OCI-LY3 (cell line): ENCODE measurements at regions not wholly inside any gene's neighbourhood (a gene's known extent, or its start where the extent isn't known, plus 50 kb on each side); places are given as distances from the start of the nearest gene placed in this dataset.
A peak's percentile ranks its signal among the peaks of the same experiment; 100 is the strongest.

Experiments
- H2AFZ ChIP-seq: fragments of 200-600, 300-600 bp; shearing (Covaris generic); 2 replicates; pipeline ENCODE4 v1.6.0; 2014; ENCODE audit warnings: antibody characterized with exemption, low read depth, low read length
- H3K27ac ChIP-seq: fragments of 200-600, 300-600 bp; sonication (generic); 2 replicates; pipeline ENCODE4 v1.5.1; 2014; ENCODE audit warnings: mild to moderate bottlenecking, low read length, moderate library complexity, mixed read lengths
- H3K27me3 ChIP-seq: fragments of 200-600, 300-600 bp; sonication (generic); 2 replicates; pipeline ENCODE4 v1.6.1; 2014; ENCODE audit warnings: low read depth, low read length, mixed read lengths
- H3K36me3 ChIP-seq: fragments of 200-600, 300-600 bp; sonication (generic); replicated peaks from 2 replicates; pipeline ENCODE3; 2014; ENCODE audit warnings: low read depth, low read length, mixed read lengths
- H3K4me1 ChIP-seq: fragments of 300-600, 200-600 bp; sonication (generic); 2 replicates; pipeline ENCODE4 v1.6.1; 2014; ENCODE audit warnings: low read length, mixed read lengths
- H3K4me2 ChIP-seq: fragments of 200-600, 300-600 bp; sonication (generic); 2 replicates; pipeline ENCODE4 v1.6.1; 2014; ENCODE audit warnings: low read length, mixed read lengths
- H3K4me3 ChIP-seq: fragments of 300-600, 200-600 bp; sonication (generic); 2 replicates; pipeline ENCODE4 v1.5.1; 2014; ENCODE audit warnings: antibody characterized with exemption, mild to moderate bottlenecking, low read length, moderate library complexity
- H3K79me2 ChIP-seq: fragments of 300-600, 200-600 bp; shearing (Covaris generic); 2 replicates; pipeline ENCODE4 v1.6.1; 2014; ENCODE audit warnings: mild to moderate bottlenecking, low read length, mixed read lengths
- H3K9ac ChIP-seq: fragments of 300-600, 200-600 bp; shearing (Covaris generic); 2 replicates; pipeline ENCODE4 v1.6.0; 2014; ENCODE audit warnings: mild to moderate bottlenecking, low read length, moderate library complexity
- H3K9me3 ChIP-seq: fragments of 200-600, 300-600 bp; shearing (Covaris generic); 2 replicates; pipeline ENCODE4 v1.6.1; 2014; ENCODE audit warnings: low read length, mixed read lengths; ENCODE audit not compliant: insufficient read depth
- H4K20me1 ChIP-seq: fragments of 200-600, 300-600 bp; sonication (generic); 2 replicates; pipeline ENCODE4 v1.6.1; 2016; ENCODE audit warnings: low read length, mixed read lengths; ENCODE audit not compliant: insufficient read depth
- CTCF ChIP-seq: fragments of 200-600, 300-600 bp; sonication (generic); IDR thresholded peaks from 2 replicates; pipeline ENCODE4 v1.5.1; 2014; ENCODE audit warnings: antibody characterized with exemption, low read length, low read depth
- EZH2phosphoT487 ChIP-seq: fragments of 200-600 bp; shearing (Covaris generic); IDR thresholded peaks from 2 replicates; pipeline ENCODE4 v1.6.1; 2018; ENCODE audit warnings: antibody characterized with exemption, mixed run types, low read depth

DNA sequence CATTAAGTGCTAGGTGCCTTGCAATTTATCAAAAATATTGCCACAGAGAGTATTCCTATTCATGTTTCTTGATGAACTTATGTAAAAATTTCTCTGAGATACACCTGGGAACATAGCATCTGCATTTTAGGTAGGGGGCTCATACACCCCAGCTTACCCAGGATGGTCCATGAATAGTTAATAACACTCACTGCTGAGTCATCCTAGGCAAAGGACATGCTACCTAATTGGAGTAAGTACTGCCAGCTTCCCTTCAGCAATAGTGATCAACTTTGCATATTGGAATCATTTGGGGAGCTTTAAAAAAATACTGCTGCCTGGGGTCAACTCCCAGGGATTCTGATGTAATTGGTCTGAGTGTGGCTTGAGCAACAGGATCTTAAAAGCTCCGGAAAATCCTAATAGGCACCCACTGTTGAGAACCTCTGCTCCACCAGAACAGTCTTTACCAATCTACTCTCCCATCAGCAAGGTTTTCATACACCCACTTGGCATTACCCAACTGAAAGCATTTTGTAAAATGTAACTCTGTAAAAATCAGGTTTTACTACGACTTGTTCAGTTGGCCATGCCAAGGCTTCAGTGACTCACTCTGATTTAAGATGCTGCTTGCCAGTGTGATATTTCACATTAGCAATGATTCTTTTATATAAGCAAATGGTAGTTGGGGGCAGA is 67.2 kb upstream of the FNDC3A start:
- no peak overlapping the region for H3K9ac ChIP-seq
- H3K4me3 ChIP-seq, result no peak overlapping the region
- H4K20me1 ChIP-seq, result no peaks in the 10 kb centered on the region
- TF ChIP-seq CTCF, result no peak
- H3K4me2 ChIP-seq, result no peak overlapping the region
- no peak overlapping the region for H3K27ac ChIP-seq
- H2AFZ ChIP-seq, result no peak overlapping the region
- no peaks in the 10 kb centered on the region; the same call in 1 of the 2 replicates for H3K9me3 ChIP-seq
- H3K4me1 ChIP-seq, result no peaks in the 10 kb centered on the region
- H3K36me3 ChIP-seq, result no peaks in the 10 kb centered on the region
- no peaks in the 10 kb centered on the region for H3K27me3 ChIP-seq
- H3K79me2 ChIP-seq, result no peaks in the 10 kb centered on the region

GRCh38 chr13:48909056-48909389 is 66.7 kb upstream of the FNDC3A start:
- Histone ChIP-seq H3K9ac (no peak overlapping the region), H2AFZ (no peak overlapping the region), H3K27me3 (no peaks in the 10 kb centered on the region), H3K36me3 (no peaks in the 10 kb centered on the region), H3K4me3 (no peak overlapping the region), H3K9me3 (no peaks in the 10 kb centered on the region; the same call in 1 of the 2 replicates), H3K27ac (no peak overlapping the region), H4K20me1 (no peaks in the 10 kb centered on the region), H3K4me2 (no peak overlapping the region), H3K79me2 (no peaks in the 10 kb centered on the region), H3K4me1 (no peaks in the 10 kb centered on the region)
- no peak for TF ChIP-seq EZH2phosphoT487
- TF ChIP-seq CTCF, result no peak

- Histone ChIP-seq H2AFZ (0 out of 2 replicates have a peak overlapping the region, but pooled peaks have one; percentile 12), H3K4me2 (0 out of 2 replicates have a peak overlapping the region, but pooled peaks have one; percentile 13), H3K4me1 (no peaks in the 10 kb centered on the region), H3K27ac (no peak overlapping the region), H3K27me3 (no peaks in the 10 kb centered on the region), H3K79me2 (no peaks in the 10 kb centered on the region), H3K9me3 (no peaks in the 10 kb centered on the region; the same call in 1 of the 2 replicates), H3K9ac (no peak overlapping the region), H4K20me1 (no peaks in the 10 kb centered on the region), H3K4me3 (no peak overlapping the region), H3K36me3 (no peaks in the 10 kb centered on the region)
- no peak for TF ChIP-seq EZH2phosphoT487
- TF ChIP-seq CTCF, result no peak
Observed at GRCh38 chr13:48910686-48911085, 65.0 kb upstream of the FNDC3A start.

DNA sequence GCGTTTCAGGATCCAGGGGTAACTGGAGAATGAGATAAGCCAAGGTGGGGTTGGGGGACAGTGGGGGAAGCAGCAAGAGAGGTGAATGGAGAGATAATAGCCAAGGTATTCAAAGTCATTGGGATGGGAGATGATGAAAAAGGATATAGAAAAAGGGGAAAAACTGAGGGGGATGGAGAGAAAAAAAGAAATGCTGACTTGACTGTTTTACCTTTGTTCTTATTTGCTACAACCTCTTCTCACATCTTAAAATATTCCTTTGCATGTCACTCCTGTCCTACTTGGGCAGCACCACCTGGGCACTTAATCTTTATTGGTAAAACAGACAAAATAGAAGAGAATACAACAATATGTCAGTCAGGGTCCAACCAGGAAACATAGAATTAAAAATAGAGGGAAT is 56.0 kb upstream of the FNDC3A start:
- Histone ChIP-seq H3K79me2 (no peaks in the 10 kb centered on the region), H2AFZ (no peak overlapping the region), H4K20me1 (no peaks in the 10 kb centered on the region), H3K4me3 (no peak overlapping the region), H3K4me1 (no peaks in the 10 kb centered on the region), H3K27ac (no peak overlapping the region), H3K36me3 (no peaks in the 10 kb centered on the region), H3K9me3 (no peaks in the 10 kb centered on the region), H3K4me2 (no peak overlapping the region), H3K27me3 (no peaks in the 10 kb centered on the region), H3K9ac (no peak overlapping the region)
- TF ChIP-seq CTCF, result no peak
